Motor neuron (in vitro differentiated cells): ENCODE measurements at regions not wholly inside any gene's neighbourhood (a gene's known extent, or its start where the extent isn't known, plus 50 kb on each side); places are given as distances from the start of the nearest gene placed in this dataset.
A peak's percentile ranks its signal among the peaks of the same experiment; 100 is the strongest.
"Not testable (repeated sequence)": the region's sequence is repeated elsewhere in the genome, so short reads cannot be mapped to it uniquely, and the experiment has no call there.

Experiments
- ATAC-seq, 8 experiments: fragments of 200-7000 bp; cut with Tn5 transposase; replicated peaks in 6 of 8; 2 replicates each; pipeline ENCODE4 v1.8.0; 2021; ENCODE audit warnings: mild to moderate bottlenecking in 8 of 8, moderate library complexity in 8 of 8
- H3K27ac ChIP-seq, 2 donors: fragments of 250-450 bp; sonication (Bioruptor Pico); 2 replicates each; pipeline ENCODE4 v1.9.0; 2021; ENCODE audit warnings: antibody characterized with exemption in 2 of 2, mild to moderate bottlenecking in 2 of 2, moderate library complexity in 1 of 2
- H3K4me1 ChIP-seq, 2 donors: fragments of 250-450 bp; sonication (Bioruptor Pico); replicated peaks in 1 of 2; 2 replicates each; pipeline ENCODE4 v1.6.1; 2021; ENCODE audit warnings: antibody characterized with exemption in 2 of 2, mild to moderate bottlenecking in 2 of 2, moderate library complexity in 1 of 2
- H3K4me3 ChIP-seq, 5 donors: fragments of 250-450 bp; sonication (Bioruptor Pico); 2 replicates each; pipeline ENCODE4 v1.9.0; 2021; ENCODE audit warnings: antibody characterized with exemption in 5 of 5, mild to moderate bottlenecking in 5 of 5, moderate library complexity in 4 of 5
- WGBS, 10 experiments: fragments of 450-650 bp; shearing (Covaris generic); methylation state at CpG; one replicate each; pipeline ENCODE4 v1.0.0; 2022; 5-methylcytosine and 5-hydroxymethylcytosine counted together
- in situ Hi-C, 9 experiments: fragments of 400-800 bp; cut with MboI; loops; one replicate each; pipeline ENCODE4 v1.15.0; 2021; ENCODE audit warnings: low sequenced_read_pairs in 9 of 9, low pct_unique_long_range_greater_than_20kb in 2 of 9; ENCODE audit not compliant: unreplicated experiment in 9 of 9

GRCh38 chr6:74256781-74257180 lies 560.8 kb downstream of the CD109 start:
- WGBS, 10 experiments: 0 to 72% (median 49%) methylated on average over 1 to 2 of the region's 2 CpGs
- in situ Hi-C loops: no loop called here
- H3K4me1 ChIP-seq: no peaks in the 10 kb centered on the region
- no peak overlapping the region for H3K27ac ChIP-seq
- H3K4me3 ChIP-seq: no peak overlapping the region
- ATAC-seq: no peak

GRCh38 chr6:74256381-74256780 lies 560.4 kb downstream of the CD109 start:
- H3K4me3 ChIP-seq: no peak overlapping the region
- no peak overlapping the region for H3K27ac ChIP-seq
- in situ Hi-C loops: no loop called here
- no peaks in the 10 kb centered on the region for H3K4me1 ChIP-seq
- no peak for ATAC-seq

- ATAC-seq, H3K27ac ChIP-seq, H3K4me1 ChIP-seq, in situ Hi-C loops, H3K4me3 ChIP-seq: not testable (repeated sequence)
- WGBS, 10 experiments: no CpG with 5 or more reads among the region's 24 CpGs
These were observed 559.0 kb downstream of the CD109 start for GRCh38 chr6:74255007-74255406.

- in situ Hi-C loops, H3K4me1 ChIP-seq, ATAC-seq, H3K4me3 ChIP-seq, H3K27ac ChIP-seq: not testable (repeated sequence)
- 100% methylated on average over 1 of the region's 1 CpG; no CpG with 5 or more reads in 6 of the 10 experiments for WGBS, 10 experiments
These were observed 558.1 kb downstream of the CD109 start for GRCh38 chr6:74254147-74254546.

GRCh38 chr6:74253261-74253660 lies 557.3 kb downstream of the CD109 start:
- ATAC-seq: no peak
- no peak overlapping the region for H3K4me3 ChIP-seq
- WGBS, 10 experiments: 52 to 100% (median 100%) methylated on average over 1 to 2 of the region's 2 CpGs; no CpG with 5 or more reads in 5 of the 10 experiments
- H3K27ac ChIP-seq: no peak overlapping the region
- no peaks in the 10 kb centered on the region for H3K4me1 ChIP-seq
- in situ Hi-C loops: no loop called here

GRCh38 chr6:74250161-74250818 lies 554.3 kb downstream of the CD109 start:
- ATAC-seq: no peak
- no peaks in the 10 kb centered on the region for H3K4me1 ChIP-seq
- in situ Hi-C loops: no loop called here
- H3K27ac ChIP-seq: no peak overlapping the region
- no peak overlapping the region for H3K4me3 ChIP-seq
- 0 to 100% (median 86%) methylated on average over 1 to 2 of the region's 2 CpGs; no CpG with 5 or more reads in 2 of the 10 experiments for WGBS, 10 experiments

- in situ Hi-C loops: no loop called here
- ATAC-seq: no peak
- H3K4me1 ChIP-seq: no peaks in the 10 kb centered on the region
- no peak overlapping the region for H3K4me3 ChIP-seq
- H3K27ac ChIP-seq: no peak overlapping the region
- whole genome bisulfite sequencing, 10 experiments: 4 to 100% (median 75%) methylated on average over 1 to 2 of the region's 2 CpGs; no CpG with 5 or more reads in 2 of the 10 experiments
These were observed 553.7 kb downstream of the CD109 start for GRCh38 chr6:74249658-74250057.

GRCh38 chr6:74248966-74249365 lies 553.0 kb downstream of the CD109 start:
- H3K4me3 ChIP-seq: no peak overlapping the region
- WGBS, 10 experiments: 45 to 85% (median 74%) methylated on average over 1 to 2 of the region's 2 CpGs; no CpG with 5 or more reads in 1 of the 10 experiments
- ATAC-seq: no peak
- in situ Hi-C loops: no loop called here
- H3K4me1 ChIP-seq: no peaks in the 10 kb centered on the region
- H3K27ac ChIP-seq: no peak overlapping the region

GRCh38 chr6:74222768-74223333 lies 526.8 kb downstream of the CD109 start:
- Histone ChIP-seq H3K27ac (peak overlapping the region in 1 of 2 donors; percentile 49), H3K4me3 (peak overlapping the region in 2 of 5 donors; percentile 3 to 12), H3K4me1 (peaks cover 0 to 7% of the 10 kb centered on the region in 2 donors)
- in situ Hi-C loops: no loop called here
- ATAC-seq: peak in 5 of 8 experiments; percentile 27 to 100 (median 100)
- 55 to 83% (median 60%) methylated on average over 1 to 4 of the region's 12 CpGs; no CpG with 5 or more reads in 6 of the 10 experiments for WGBS, 10 experiments

- WGBS, 10 experiments: 17 to 100% (median 83%) methylated on average over 1 to 2 of the region's 2 CpGs
- no peak overlapping the region for H3K4me3 ChIP-seq
- ATAC-seq: no peak
- no peak overlapping the region for H3K27ac ChIP-seq
- in situ Hi-C loops: no loop called here
- no peaks in the 10 kb centered on the region for H3K4me1 ChIP-seq
These were observed 518.0 kb downstream of the CD109 start for GRCh38 chr6:74213995-74214394.

- Histone ChIP-seq H3K4me3 (no peak overlapping the region), H3K4me1 (no peaks in the 10 kb centered on the region), H3K27ac (no peak overlapping the region)
- in situ Hi-C loops: no loop called here
- 71 to 100% (median 88%) methylated on average over 1 to 2 of the region's 2 CpGs; no CpG with 5 or more reads in 3 of the 10 experiments for WGBS, 10 experiments
- no peak for ATAC-seq
These were observed 512.2 kb downstream of the CD109 start for GRCh38 chr6:74208239-74208638.

- peak in 6 of 8 experiments; percentile 14 to 93 (median 58) for ATAC-seq
- peaks cover 0 to 8% of the 10 kb centered on the region in 2 donors for H3K4me1 ChIP-seq
- H3K27ac ChIP-seq: peak overlapping the region in 1 of 2 donors; percentile 24
- in situ Hi-C loops: no loop called here
- WGBS, 10 experiments: 0 to 100% (median 44%) methylated on average over 1 to 4 of the region's 4 CpGs
- H3K4me3 ChIP-seq: no peak overlapping the region
These were observed 503.4 kb downstream of the CD109 start for GRCh38 chr6:74199215-74199915.

- in situ Hi-C loops: no loop called here
- ATAC-seq: no peak
- H3K4me3 ChIP-seq: no peak overlapping the region
- H3K4me1 ChIP-seq: peaks cover 0 to 8% of the 10 kb centered on the region in 2 donors
- H3K27ac ChIP-seq: no peak overlapping the region
These were observed 501.3 kb downstream of the CD109 start for GRCh38 chr6:74197310-74197709.
